ENCODE measurements at regions not wholly inside any gene's neighbourhood (a gene's known extent, or its start where the extent isn't known, plus 50 kb on each side); places are given as distances from the start of the nearest gene placed in this dataset.
"Not testable (repeated sequence)": the region's sequence is repeated elsewhere in the genome, so short reads cannot be mapped to it uniquely, and the experiment has no call there.

DNA sequence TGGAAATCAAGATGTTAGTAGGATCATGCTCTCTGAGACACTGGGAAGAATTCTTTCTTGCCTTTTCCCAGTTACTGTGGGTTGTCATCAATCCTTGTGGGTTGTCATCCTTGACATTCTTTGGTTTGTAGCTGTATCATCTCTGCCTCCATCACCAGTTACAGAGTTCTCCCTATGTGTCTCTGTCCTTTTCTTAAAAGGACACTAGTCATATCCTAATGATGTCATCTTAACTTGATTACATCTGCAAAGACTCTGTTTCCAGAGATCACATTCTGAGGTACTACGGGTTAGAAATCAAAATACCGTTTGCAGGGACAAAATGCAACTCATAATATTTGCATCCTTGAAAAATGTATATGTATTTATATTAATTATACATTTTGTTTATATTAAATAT lies 500.4 kb downstream of the ZBBX start:
- H3K9ac ChIP-seq (ENCODE audit: low read length): no peak overlapping the region
- H3K27me3 ChIP-seq (replicated peaks; ENCODE audit: control insufficient read depth, insufficient read depth, low read length): no peaks in the 10 kb centered on the region
- peaks cover 13% of the 10 kb centered on the region for H3K9me3 ChIP-seq (ENCODE audit: control insufficient read depth, low read length)
- DNase-seq (ENCODE audit: low read depth): no peak
- no peak overlapping the region for H3K4me3 ChIP-seq (ENCODE audit: low read length)
- no peaks in the 10 kb centered on the region for H3K36me3 ChIP-seq (ENCODE audit: control insufficient read depth, insufficient read depth, low read length, severe bottlenecking)
- H3K4me1 ChIP-seq (ENCODE audit: control insufficient read depth, insufficient read depth, low read length): no peaks in the 10 kb centered on the region

DNA sequence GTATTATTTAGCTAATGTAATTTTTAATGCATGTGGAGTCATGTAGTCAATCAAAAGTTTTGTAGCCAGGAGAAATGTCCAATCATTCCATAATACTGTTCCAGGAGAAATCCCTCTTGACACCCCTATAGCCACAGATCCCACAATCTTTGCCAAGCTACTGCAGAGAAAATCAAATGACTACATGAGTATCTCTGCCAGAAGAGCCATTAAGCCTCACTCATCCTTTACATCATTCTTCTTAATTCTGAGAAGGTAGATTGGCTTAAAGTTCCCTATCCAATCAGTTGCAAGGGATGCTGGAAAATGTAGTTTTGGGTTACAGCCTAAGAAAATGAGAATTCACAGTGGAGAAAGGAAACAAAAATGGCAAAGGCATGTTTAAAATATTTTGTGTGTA lies 502.1 kb downstream of the ZBBX start:
- no peaks in the 10 kb centered on the region for H3K36me3 ChIP-seq (ENCODE audit: control insufficient read depth, insufficient read depth, low read length, severe bottlenecking)
- H3K27me3 ChIP-seq (replicated peaks; ENCODE audit: control insufficient read depth, insufficient read depth, low read length): no peaks in the 10 kb centered on the region

GRCh38 chr3:166864473-166865467 lies 515.3 kb downstream of the ZBBX start:
- Histone ChIP-seq H3K4me3 (ENCODE audit: low read length) (no peak overlapping the region), H3K9me3 (ENCODE audit: control insufficient read depth, low read length) (peaks cover 10% of the 10 kb centered on the region), H3K36me3 (ENCODE audit: control insufficient read depth, insufficient read depth, low read length, severe bottlenecking) (no peaks in the 10 kb centered on the region), H3K9ac (ENCODE audit: low read length) (no peak overlapping the region), H3K27me3 (replicated peaks; ENCODE audit: control insufficient read depth, insufficient read depth, low read length) (no peaks in the 10 kb centered on the region), H3K4me1 (ENCODE audit: control insufficient read depth, insufficient read depth, low read length) (no peaks in the 10 kb centered on the region)
- no peak for DNase-seq (ENCODE audit: low read depth)

More for the DNA sequence above, 502.1 kb downstream of the ZBBX start:
- peaks cover 8% of the 10 kb centered on the region for H3K9me3 ChIP-seq (ENCODE audit: control insufficient read depth, low read length)
- H3K4me3 ChIP-seq (ENCODE audit: low read length): no peak overlapping the region
- no peaks in the 10 kb centered on the region for H3K4me1 ChIP-seq (ENCODE audit: control insufficient read depth, insufficient read depth, low read length)
- no peak overlapping the region for H3K9ac ChIP-seq (ENCODE audit: low read length)
- no peak for DNase-seq (ENCODE audit: low read depth)

GRCh38 chr3:166860217-166860616 lies 519.9 kb downstream of the ZBBX start:
- no peak overlapping the region for H3K9ac ChIP-seq (ENCODE audit: low read length)
- DNase-seq (ENCODE audit: low read depth): no peak
- H3K4me3 ChIP-seq (ENCODE audit: low read length): no peak overlapping the region
- H3K27me3 ChIP-seq (replicated peaks; ENCODE audit: control insufficient read depth, insufficient read depth, low read length): no peaks in the 10 kb centered on the region
- H3K4me1 ChIP-seq (ENCODE audit: control insufficient read depth, insufficient read depth, low read length): no peaks in the 10 kb centered on the region
- H3K36me3 ChIP-seq (ENCODE audit: control insufficient read depth, insufficient read depth, low read length, severe bottlenecking): no peaks in the 10 kb centered on the region
- H3K9me3 ChIP-seq (ENCODE audit: control insufficient read depth, low read length): peaks cover 5% of the 10 kb centered on the region

GRCh38 chr3:166844329-166844728 lies 535.8 kb downstream of the ZBBX start:
- Histone ChIP-seq H3K4me1 (ENCODE audit: control insufficient read depth, insufficient read depth, low read length) (no peaks in the 10 kb centered on the region), H3K36me3 (ENCODE audit: control insufficient read depth, insufficient read depth, low read length, severe bottlenecking) (no peaks in the 10 kb centered on the region), H3K9ac (ENCODE audit: low read length) (no peak overlapping the region), H3K9me3 (ENCODE audit: control insufficient read depth, low read length) (peaks cover 3% of the 10 kb centered on the region), H3K4me3 (ENCODE audit: low read length) (no peak overlapping the region), H3K27me3 (replicated peaks; ENCODE audit: control insufficient read depth, insufficient read depth, low read length) (no peaks in the 10 kb centered on the region)
- no peak for DNase-seq (ENCODE audit: low read depth)

DNA sequence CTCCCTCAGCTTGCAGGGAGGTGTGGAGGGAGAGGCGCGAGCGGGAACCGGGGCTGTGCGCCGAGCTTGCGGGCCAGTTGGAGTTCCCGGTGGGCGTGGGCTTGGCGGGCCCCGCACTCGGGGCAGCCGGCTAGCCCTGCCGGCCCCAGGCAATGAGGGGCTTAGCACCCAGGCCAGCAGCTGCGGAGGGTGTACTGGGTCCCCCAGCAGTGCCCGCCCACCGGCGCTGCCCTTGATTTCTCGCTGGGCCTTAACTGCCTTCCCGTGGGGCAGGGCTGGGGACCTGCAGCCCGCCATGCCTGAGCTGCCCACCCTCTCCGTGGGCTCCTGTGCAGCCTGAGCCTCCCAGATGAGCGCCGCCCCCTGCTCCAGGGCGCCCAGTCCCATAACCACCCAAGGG lies 537.3 kb downstream of the ZBBX start:
- not testable (repeated sequence) for H3K4me1 ChIP-seq (ENCODE audit: control insufficient read depth, insufficient read depth, low read length); H3K4me3 ChIP-seq (ENCODE audit: low read length); H3K9ac ChIP-seq (ENCODE audit: low read length); H3K9me3 ChIP-seq (ENCODE audit: control insufficient read depth, low read length); H3K27me3 ChIP-seq (replicated peaks; ENCODE audit: control insufficient read depth, insufficient read depth, low read length); H3K36me3 ChIP-seq (ENCODE audit: control insufficient read depth, insufficient read depth, low read length, severe bottlenecking); DNase-seq (ENCODE audit: low read depth)

DNA sequence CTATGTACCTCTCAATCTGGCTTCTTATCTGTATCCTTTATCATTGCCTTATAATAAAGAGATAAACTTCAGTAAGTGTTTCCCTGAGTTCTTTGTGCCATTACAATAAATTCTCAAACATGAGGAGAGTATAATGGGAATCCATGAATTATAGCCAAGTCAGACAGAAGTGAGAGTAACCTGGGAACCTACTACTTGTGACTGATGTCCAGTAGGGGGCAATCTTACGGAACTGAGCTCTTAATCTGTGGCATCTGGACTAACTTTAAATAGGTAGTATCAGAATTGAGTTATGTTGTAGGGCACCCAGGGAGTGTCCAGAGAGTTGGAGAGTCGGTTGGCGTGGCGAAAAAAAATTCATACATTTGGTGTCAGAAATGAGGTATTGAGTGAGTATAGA lies 542.6 kb downstream of the ZBBX start:
- Histone ChIP-seq H3K36me3 (ENCODE audit: control insufficient read depth, insufficient read depth, low read length, severe bottlenecking) (no peaks in the 10 kb centered on the region), H3K9me3 (ENCODE audit: control insufficient read depth, low read length) (no peaks in the 10 kb centered on the region), H3K4me1 (ENCODE audit: control insufficient read depth, insufficient read depth, low read length) (no peaks in the 10 kb centered on the region), H3K27me3 (replicated peaks; ENCODE audit: control insufficient read depth, insufficient read depth, low read length) (no peaks in the 10 kb centered on the region), H3K4me3 (ENCODE audit: low read length) (no peak overlapping the region), H3K9ac (ENCODE audit: low read length) (no peak overlapping the region)
- no peak for DNase-seq (ENCODE audit: low read depth)

DNA sequence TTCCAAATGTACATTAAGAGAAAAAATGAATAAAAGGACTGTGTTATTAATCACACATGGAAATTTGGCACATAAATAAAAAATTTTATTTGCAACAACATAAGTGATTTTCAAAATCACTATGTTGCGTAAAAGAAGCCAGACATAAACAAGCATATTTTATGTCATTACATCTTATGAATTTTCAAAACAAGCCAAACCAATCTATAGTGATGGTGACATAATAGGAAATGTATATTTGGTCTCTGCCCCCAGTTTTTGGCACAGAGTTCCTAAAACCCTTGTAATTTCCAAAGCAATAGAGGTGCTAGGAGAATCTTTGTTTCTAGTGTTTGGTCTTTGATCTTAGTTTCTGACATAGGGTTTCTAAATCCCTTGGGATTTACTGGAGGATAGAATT lies 543.3 kb downstream of the ZBBX start:
- Histone ChIP-seq H3K4me1 (ENCODE audit: control insufficient read depth, insufficient read depth, low read length) (no peaks in the 10 kb centered on the region), H3K27me3 (replicated peaks; ENCODE audit: control insufficient read depth, insufficient read depth, low read length) (no peaks in the 10 kb centered on the region), H3K4me3 (ENCODE audit: low read length) (no peak overlapping the region), H3K36me3 (ENCODE audit: control insufficient read depth, insufficient read depth, low read length, severe bottlenecking) (no peaks in the 10 kb centered on the region), H3K9ac (ENCODE audit: low read length) (no peak overlapping the region), H3K9me3 (ENCODE audit: control insufficient read depth, low read length) (no peaks in the 10 kb centered on the region)
- DNase-seq (ENCODE audit: low read depth): no peak

GRCh38 chr3:166829896-166830295 lies 550.2 kb downstream of the ZBBX start:
- no peak for DNase-seq (ENCODE audit: low read depth)
- Histone ChIP-seq H3K36me3 (ENCODE audit: control insufficient read depth, insufficient read depth, low read length, severe bottlenecking) (no peaks in the 10 kb centered on the region), H3K4me1 (ENCODE audit: control insufficient read depth, insufficient read depth, low read length) (no peaks in the 10 kb centered on the region), H3K9ac (ENCODE audit: low read length) (no peak overlapping the region), H3K27me3 (replicated peaks; ENCODE audit: control insufficient read depth, insufficient read depth, low read length) (no peaks in the 10 kb centered on the region), H3K4me3 (ENCODE audit: low read length) (no peak overlapping the region), H3K9me3 (ENCODE audit: control insufficient read depth, low read length) (no peaks in the 10 kb centered on the region)

DNA sequence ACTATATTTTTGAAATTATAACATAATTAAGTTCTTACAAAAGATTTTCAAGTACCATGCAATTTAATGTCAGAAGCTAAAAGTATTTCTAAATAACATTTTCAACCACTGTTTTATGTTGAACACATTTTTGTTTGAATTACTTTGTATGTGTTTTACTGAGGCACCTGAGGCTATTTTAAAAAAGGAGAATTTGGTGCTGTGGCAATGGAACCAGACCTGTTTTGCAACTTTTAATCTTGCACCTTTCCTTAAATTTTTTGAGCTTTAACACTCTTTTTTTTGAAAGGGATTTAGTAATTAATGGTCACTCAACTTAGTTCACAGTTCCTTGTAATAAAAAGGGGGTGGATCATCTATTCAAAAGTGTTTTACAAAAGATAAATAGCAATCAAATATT lies 561.6 kb downstream of the ZBBX start:
- Histone ChIP-seq H3K9me3 (ENCODE audit: control insufficient read depth, low read length) (no peaks in the 10 kb centered on the region), H3K9ac (ENCODE audit: low read length) (no peak overlapping the region), H3K36me3 (ENCODE audit: control insufficient read depth, insufficient read depth, low read length, severe bottlenecking) (no peaks in the 10 kb centered on the region), H3K4me3 (ENCODE audit: low read length) (no peak overlapping the region), H3K4me1 (ENCODE audit: control insufficient read depth, insufficient read depth, low read length) (no peaks in the 10 kb centered on the region), H3K27me3 (replicated peaks; ENCODE audit: control insufficient read depth, insufficient read depth, low read length) (no peaks in the 10 kb centered on the region)
- no peak for DNase-seq (ENCODE audit: low read depth)

- H3K36me3 ChIP-seq (ENCODE audit: control insufficient read depth, insufficient read depth, low read length, severe bottlenecking); H3K4me1 ChIP-seq (ENCODE audit: control insufficient read depth, insufficient read depth, low read length); H3K9me3 ChIP-seq (ENCODE audit: control insufficient read depth, low read length); H3K4me3 ChIP-seq (ENCODE audit: low read length); DNase-seq (ENCODE audit: low read depth); H3K27me3 ChIP-seq (replicated peaks; ENCODE audit: control insufficient read depth, insufficient read depth, low read length); H3K9ac ChIP-seq (ENCODE audit: low read length): not testable (repeated sequence)
Observed at GRCh38 chr3:166817269-166817668, 562.8 kb downstream of the ZBBX start.
